K562 (cell line): ENCODE measurements at regions not wholly inside any gene's neighbourhood (a gene's known extent, or its start where the extent isn't known, plus 50 kb on each side); places are given as distances from the start of the nearest gene placed in this dataset.

Experiments
- ATAC-seq: fragments of 200-7000 bp; cut with Tn5 transposase; 3 replicates; pipeline ENCODE4 v1.9.1; 2020; ENCODE audit warnings: moderate library complexity
- BruUV-seq: library from RNA; stranded (reverse); fragments of 400-500 nt; replicated peaks from 2 replicates; lab custom pipeline; 2021; lab: Mats Ljungman, UMichigan
- CTCF ChIA-PET: fragments of 300-600 bp; formaldehyde crosslinking; extraction: SDS; loops from one replicate; lab custom pipeline; 2021; ENCODE audit warnings: low intra/inter-chr PET ratio; lab: Yijun Ruan, JAX
- POLR2A ChIA-PET: fragments of 300-600, 350-650 bp; sonication (Branson Sonifier 250); formaldehyde crosslinking; extraction: SDS; loops from one replicate; lab custom pipeline; 2021; ENCODE audit warnings: antibody characterized with exemption, inconsistent platforms; lab: Yijun Ruan, JAX
- DNase-seq, 4 experiments: peaks; one replicate each; pipeline versions ENCODE4 v3.0.0 to v3.0.0-alpha.2; 2011 to 2018; ENCODE audit warnings: low spot score in 3 of 4, mixed read lengths in 3 of 4; ENCODE audit errors: extremely low read depth in 1 of 4
- FAIRE-seq: peaks from 2 replicates; lab custom pipeline; 2011; peaks lifted over from hg19 to GRCh38; lab: Jason Lieb, UNC
- H2AFZ ChIP-seq: 2 replicates; pipeline ENCODE4 v1.6.0; 2011; ENCODE audit warnings: low read depth, low read length, control low read depth, inconsistent platforms
- H3K27ac ChIP-seq: fragments of 200-600 bp; 3 replicates; pipeline ENCODE4 v1.8.0; 2011; ENCODE audit warnings: low read depth, mild to moderate bottlenecking, control low read depth, inconsistent platforms, low read length, moderate library complexity, mixed read lengths; ENCODE audit errors: extremely low read depth
- H3K27me3 ChIP-seq, 2 experiments: fragments of 300-600 bp in 1 of 2; 2 replicates in 1 of 2; 3 replicates in 1 of 2; pipeline versions ENCODE4 v1.6.0 to v1.8.0; 2011; ENCODE audit warnings: inconsistent platforms in 2 of 2, low read length in 2 of 2, mild to moderate bottlenecking in 1 of 2, mixed read lengths in 1 of 2, moderate library complexity in 1 of 2; ENCODE audit not compliant: control insufficient read depth in 2 of 2, insufficient read depth in 2 of 2
- H3K36me3 ChIP-seq: fragments of 300-600 bp; 3 replicates; pipeline ENCODE4 v1.8.0; 2011; ENCODE audit warnings: mild to moderate bottlenecking, low read length, inconsistent platforms; ENCODE audit not compliant: control insufficient read depth, insufficient read depth
- H3K4me1 ChIP-seq, 2 experiments: fragments of 200-600 bp in 1 of 2; replicated peaks in 1 of 2; 2 replicates in 1 of 2; 3 replicates in 1 of 2; pipeline versions ENCODE4 v1.5.1 to v1.8.0; 2011; ENCODE audit warnings: inconsistent platforms in 2 of 2, low read length in 2 of 2, mild to moderate bottlenecking in 1 of 2, mixed read lengths in 1 of 2, moderate library complexity in 1 of 2; ENCODE audit not compliant: control insufficient read depth in 2 of 2, insufficient read depth in 2 of 2
- H3K4me2 ChIP-seq: 2 replicates; pipeline ENCODE4 v1.6.1; 2011; ENCODE audit warnings: low read length, control low read depth, inconsistent platforms, mixed read lengths; ENCODE audit not compliant: insufficient read depth
- H3K4me3 ChIP-seq: fragments of 200-600 bp; sonication (generic), shearing (Covaris generic); 2 replicates; pipeline ENCODE4 v1.5.1; 2016; ENCODE audit warnings: control low read depth, inconsistent platforms
- H3K79me2 ChIP-seq: fragments of 200-600 bp; 3 replicates; pipeline ENCODE4 v1.8.0; 2011; ENCODE audit warnings: low read length, inconsistent platforms; ENCODE audit not compliant: control insufficient read depth, insufficient read depth
- H3K9ac ChIP-seq, 2 experiments: 2 replicates each; pipeline versions ENCODE4 v1.6.0 to v1.6.1; 2011; ENCODE audit warnings: low read depth in 2 of 2, low read length in 2 of 2, control low read depth in 1 of 2, inconsistent platforms in 1 of 2, mild to moderate bottlenecking in 1 of 2, mixed read lengths in 1 of 2; ENCODE audit not compliant: insufficient read depth in 1 of 2
- H3K9me1 ChIP-seq: one replicate; pipeline ENCODE4 v1.6.0; 2011; ENCODE audit warnings: inconsistent platforms, mild to moderate bottlenecking, low read length, moderate library complexity; ENCODE audit not compliant: control insufficient read depth, insufficient read depth
- H3K9me3 ChIP-seq: replicated peaks from 2 replicates; pipeline ENCODE4 v1.5.1; 2011; ENCODE audit warnings: low read depth, low read length, inconsistent platforms; ENCODE audit not compliant: control insufficient read depth, insufficient read depth
- H4K20me1 ChIP-seq: replicated peaks from 2 replicates; pipeline ENCODE4 v1.6.1; 2011; ENCODE audit warnings: low read length, inconsistent platforms, mixed read lengths; ENCODE audit not compliant: control insufficient read depth, insufficient read depth
- BMI1 ChIP-seq: fragments of 150-350 bp; IDR thresholded peaks from 2 replicates; pipeline ENCODE4 v1.6.1; 2014; ENCODE audit warnings: low read length
- CAMTA2 ChIP-seq: fragments of 250-450 bp; sonication (Bioruptor Pico); conservative IDR thresholded peaks from 2 replicates; pipeline ENCODE4 v1.5.1; 2022
- CTBP1 ChIP-seq: fragments of 450-650 bp; IDR thresholded peaks from 2 replicates; pipeline ENCODE4 v1.6.1; 2016; ENCODE audit warnings: borderline replicate concordance
- FOXA1 ChIP-seq: fragments of 450-650 bp; IDR thresholded peaks from 2 replicates; pipeline ENCODE4 v1.6.1; 2016; ENCODE audit warnings: mild to moderate bottlenecking, borderline replicate concordance
- HNRNPL ChIP-seq: fragments of 200-400 bp; formaldehyde crosslinking; IDR thresholded peaks from 2 replicates; pipeline ENCODE4 v1.6.1; 2017; ENCODE audit warnings: low read depth, mild to moderate bottlenecking, low read length
- MEF2D ChIP-seq: conservative IDR thresholded peaks from 2 replicates; pipeline ENCODE4 v1.6.1; 2016; ENCODE audit warnings: low read depth, missing genetic modification characterization, missing compliant biosample characterization
- MXI1 ChIP-seq: IDR thresholded peaks from 2 replicates; pipeline ENCODE4 v1.6.1; 2011; ENCODE audit warnings: low read depth, mild to moderate bottlenecking, improper control_type of control experiment, low read length
- MYC ChIP-seq, 2 experiments: fragments of 250-450 bp in 1 of 2; sonication (Bioruptor Pico) in 1 of 2; IDR thresholded peaks; 2 replicates each; pipeline versions ENCODE4 v1.5.1 to v1.6.1; 2012 to 2021; ENCODE audit warnings: low read depth in 2 of 2, borderline replicate concordance in 1 of 2, improper control_type of control experiment in 1 of 2, low read length in 1 of 2, mild to moderate bottlenecking in 1 of 2, moderate library complexity in 1 of 2
- PCBP1 ChIP-seq: fragments of 200-400 bp; formaldehyde crosslinking; IDR thresholded peaks from 2 replicates; pipeline ENCODE4 v1.6.1; 2018; ENCODE audit warnings: mild to moderate bottlenecking, low read depth, low read length; ENCODE audit not compliant: poor library complexity, severe bottlenecking
- RFX7 ChIP-seq: fragments of 250-450 bp; sonication (Bioruptor Pico); IDR thresholded peaks from 2 replicates; pipeline ENCODE4 v1.5.1; 2021; ENCODE audit warnings: mild to moderate bottlenecking
- SP2 ChIP-seq: IDR thresholded peaks from 2 replicates; pipeline ENCODE4 v1.6.1; 2011; ENCODE audit warnings: mild to moderate bottlenecking, low read depth, low read length, moderate library complexity; ENCODE audit not compliant: poor library complexity, severe bottlenecking; ENCODE audit errors: extremely low read depth
- STAG1 ChIP-seq: sonication (generic); formaldehyde crosslinking; IDR thresholded peaks from 2 replicates; pipeline ENCODE4 v1.5.0; 2020; ENCODE audit warnings: missing genetic modification reagents, borderline replicate concordance
- ZNF507 ChIP-seq: conservative IDR thresholded peaks from 2 replicates; pipeline ENCODE4 v1.6.1; 2017; ENCODE audit warnings: missing genetic modification characterization, missing compliant biosample characterization
- WGBS: fragments of 100-300 bp; shearing (Covaris generic); methylation state at CpG from one replicate; pipeline ENCODE4 v1.1.6; 2016; ENCODE audit warnings: low coverage, mixed read lengths; ENCODE audit not compliant: insufficient coverage; ENCODE audit errors: missing lambda C conversion rate; 5-methylcytosine and 5-hydroxymethylcytosine counted together
- in situ Hi-C: fragments of 300-500 bp; cut with MboI; formaldehyde crosslinking; loops from 4 replicates; pipeline ENCODE4 v1.15.0; 2018; ENCODE audit warnings: inconsistent platforms, mixed read lengths
- intact Hi-C: fragments of 100-400 bp; cut with micrococcal nuclease; formaldehyde crosslinking; loops from 2 replicates; pipeline ENCODE4 v1.14.2; 2022
- TF ChIP-seq, protein P1 (sequence below): fragments of 250-450 bp; sonication (Bioruptor Pico); IDR thresholded peaks from 2 replicates; pipeline ENCODE4 v1.4.0; 2020
- TF ChIP-seq, protein P2 (sequence below): sonication (generic); formaldehyde crosslinking; IDR thresholded peaks from 2 replicates; pipeline ENCODE4 v1.8.0; 2022; ENCODE audit warnings: mild to moderate bottlenecking, missing genetic modification reagents
- TF ChIP-seq, protein P3 (sequence below): sonication (generic); formaldehyde crosslinking; IDR thresholded peaks from 2 replicates; pipeline ENCODE4 v1.8.0; 2022; ENCODE audit warnings: mild to moderate bottlenecking, low read depth, missing genetic modification reagents
- TF ChIP-seq, protein P4 (sequence below): IDR thresholded peaks from 2 replicates; pipeline ENCODE4 v1.6.1; 2011; ENCODE audit warnings: borderline replicate concordance, low read depth, mild to moderate bottlenecking, moderate library complexity, low read length; ENCODE audit not compliant: insufficient read depth, poor library complexity, severe bottlenecking

DNA sequence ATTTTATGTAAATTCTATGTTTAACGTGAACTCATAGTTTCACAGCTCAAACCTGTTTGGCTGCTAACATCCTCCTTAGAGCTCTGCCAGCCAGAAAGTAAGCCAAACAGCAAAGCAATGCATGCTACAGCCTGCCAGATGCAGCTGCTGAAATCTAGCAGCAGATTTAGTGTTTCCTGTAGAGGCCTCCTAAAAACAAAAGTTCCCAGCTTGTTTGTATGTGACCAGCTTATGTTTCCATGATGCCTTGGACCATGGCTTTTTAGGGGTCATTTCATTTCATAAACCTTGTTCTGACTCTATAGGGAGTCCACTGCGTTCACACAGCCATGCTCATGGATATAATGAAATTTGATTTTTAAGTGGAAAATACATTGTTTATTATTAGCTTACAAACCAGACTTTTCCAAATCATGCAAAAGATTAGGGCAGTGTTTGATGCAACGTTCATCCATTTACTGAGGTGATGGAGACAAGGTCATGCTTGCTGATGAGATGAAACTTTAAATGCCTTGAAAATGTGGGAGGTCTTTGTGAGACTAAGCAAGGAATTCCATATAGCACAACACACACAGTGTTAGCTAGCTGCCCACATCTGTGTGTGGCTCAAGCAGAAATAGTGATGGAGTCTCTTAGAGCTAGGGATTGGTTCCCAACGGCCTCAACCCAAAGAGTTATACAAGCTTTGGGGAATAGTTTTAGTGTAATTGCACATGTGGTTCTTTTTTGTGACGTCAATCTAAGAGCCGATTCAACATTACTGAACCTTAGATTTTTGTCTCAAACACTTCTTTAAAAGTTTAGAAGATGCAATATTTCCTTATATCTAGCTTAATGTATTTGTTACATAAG, 157.5 kb upstream of the LRIG3 start (continued):
- TF ChIP-seq, protein P1, sequence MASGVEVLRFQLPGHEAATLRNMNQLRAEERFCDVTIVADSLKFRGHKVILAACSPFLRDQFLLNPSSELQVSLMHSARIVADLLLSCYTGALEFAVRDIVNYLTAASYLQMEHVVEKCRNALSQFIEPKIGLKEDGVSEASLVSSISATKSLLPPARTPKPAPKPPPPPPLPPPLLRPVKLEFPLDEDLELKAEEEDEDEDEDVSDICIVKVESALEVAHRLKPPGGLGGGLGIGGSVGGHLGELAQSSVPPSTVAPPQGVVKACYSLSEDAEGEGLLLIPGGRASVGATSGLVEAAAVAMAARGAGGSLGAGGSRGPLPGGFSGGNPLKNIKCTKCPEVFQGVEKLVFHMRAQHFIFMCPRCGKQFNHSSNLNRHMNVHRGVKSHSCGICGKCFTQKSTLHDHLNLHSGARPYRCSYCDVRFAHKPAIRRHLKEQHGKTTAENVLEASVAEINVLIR (CRISPR knock-in tag), result no peak
- TF ChIP-seq MEF2D (tag) (no peak), CAMTA2 (CRISPR knock-in tag) (no peak), MXI1 (no peak), FOXA1 (no peak), HNRNPL (no peak), CTBP1 (no peak), SP2 (no peak), RFX7 (CRISPR knock-in tag) (no peak)
- TF ChIP-seq, protein P2, sequence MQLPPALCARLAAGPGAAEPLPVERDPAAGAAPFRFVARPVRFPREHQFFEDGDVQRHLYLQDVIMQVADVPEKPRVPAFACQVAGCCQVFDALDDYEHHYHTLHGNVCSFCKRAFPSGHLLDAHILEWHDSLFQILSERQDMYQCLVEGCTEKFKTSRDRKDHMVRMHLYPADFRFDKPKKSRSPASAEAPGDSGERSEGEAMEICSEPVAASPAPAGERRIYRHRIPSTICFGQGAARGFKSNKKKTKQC (CRISPR knock-in tag), result no peak
- TF ChIP-seq, all 486 proteins: peak for 0

DNA sequence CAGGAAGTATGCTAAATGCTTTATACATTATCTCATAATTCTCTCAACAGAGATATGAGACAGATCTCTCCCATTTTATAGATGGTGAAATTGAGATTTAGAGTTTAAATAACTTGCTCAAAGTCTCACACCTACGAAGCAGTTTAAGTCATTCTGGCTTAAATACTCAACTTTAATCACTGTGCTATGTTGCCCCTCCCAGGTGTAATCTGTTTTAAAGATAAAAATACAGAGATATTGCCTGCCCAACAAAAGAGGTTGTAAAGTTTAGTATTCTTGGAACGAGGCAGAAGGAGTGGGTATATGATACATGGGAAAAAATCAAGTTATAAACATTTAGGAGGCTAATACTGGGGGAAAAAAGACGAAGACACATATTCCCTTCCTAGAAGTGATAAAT, 156.8 kb upstream of the LRIG3 start:
- no peaks in the 10 kb centered on the region for H3K79me2 ChIP-seq
- FAIRE-seq (no peak), DNase-seq (no peak), ATAC-seq (no peak)
- no peaks in the 10 kb centered on the region for H3K27me3 ChIP-seq
- H3K9ac ChIP-seq, result no peak overlapping the region
- H3K9me1 ChIP-seq, result no peaks in the 10 kb centered on the region
- in situ Hi-C loops, result no loop called here
- no peaks in the 10 kb centered on the region for H3K4me1 ChIP-seq
- WGBS, result 0% methylated on average over 3 of the region's 3 CpGs
- no peaks in the 10 kb centered on the region for H3K36me3 ChIP-seq
- intact Hi-C loops, result no loop called here
- H3K4me2 ChIP-seq, result no peak overlapping the region
- H3K9me3 ChIP-seq, result no peaks in the 10 kb centered on the region
- BruUV-seq, result no TSS peak
- CTCF ChIA-PET, result no interaction called here
- POLR2A ChIA-PET, result no interaction called here
- no peak overlapping the region for H3K4me3 ChIP-seq
- no peak overlapping the region for H3K27ac ChIP-seq
- no peaks in the 10 kb centered on the region for H4K20me1 ChIP-seq
- H2AFZ ChIP-seq, result no peak overlapping the region
- TF ChIP-seq, protein P3, sequence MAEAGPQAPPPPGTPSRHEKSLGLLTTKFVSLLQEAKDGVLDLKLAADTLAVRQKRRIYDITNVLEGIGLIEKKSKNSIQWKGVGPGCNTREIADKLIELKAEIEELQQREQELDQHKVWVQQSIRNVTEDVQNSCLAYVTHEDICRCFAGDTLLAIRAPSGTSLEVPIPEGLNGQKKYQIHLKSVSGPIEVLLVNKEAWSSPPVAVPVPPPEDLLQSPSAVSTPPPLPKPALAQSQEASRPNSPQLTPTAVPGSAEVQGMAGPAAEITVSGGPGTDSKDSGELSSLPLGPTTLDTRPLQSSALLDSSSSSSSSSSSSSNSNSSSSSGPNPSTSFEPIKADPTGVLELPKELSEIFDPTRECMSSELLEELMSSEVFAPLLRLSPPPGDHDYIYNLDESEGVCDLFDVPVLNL (CRISPR knock-in tag), result no peak
- TF ChIP-seq MYC (IDR thresholded peaks at IDR 0.05; ENCODE audit: low read depth, low read length), result no peak
- TF ChIP-seq MYC (CRISPR knock-in tag; IDR thresholded peaks at IDR 0.05; ENCODE audit: borderline replicate concordance, low read depth), result no peak
- TF ChIP-seq PCBP1, result no peak
- no peak for TF ChIP-seq BMI1
- TF ChIP-seq, protein P4, sequence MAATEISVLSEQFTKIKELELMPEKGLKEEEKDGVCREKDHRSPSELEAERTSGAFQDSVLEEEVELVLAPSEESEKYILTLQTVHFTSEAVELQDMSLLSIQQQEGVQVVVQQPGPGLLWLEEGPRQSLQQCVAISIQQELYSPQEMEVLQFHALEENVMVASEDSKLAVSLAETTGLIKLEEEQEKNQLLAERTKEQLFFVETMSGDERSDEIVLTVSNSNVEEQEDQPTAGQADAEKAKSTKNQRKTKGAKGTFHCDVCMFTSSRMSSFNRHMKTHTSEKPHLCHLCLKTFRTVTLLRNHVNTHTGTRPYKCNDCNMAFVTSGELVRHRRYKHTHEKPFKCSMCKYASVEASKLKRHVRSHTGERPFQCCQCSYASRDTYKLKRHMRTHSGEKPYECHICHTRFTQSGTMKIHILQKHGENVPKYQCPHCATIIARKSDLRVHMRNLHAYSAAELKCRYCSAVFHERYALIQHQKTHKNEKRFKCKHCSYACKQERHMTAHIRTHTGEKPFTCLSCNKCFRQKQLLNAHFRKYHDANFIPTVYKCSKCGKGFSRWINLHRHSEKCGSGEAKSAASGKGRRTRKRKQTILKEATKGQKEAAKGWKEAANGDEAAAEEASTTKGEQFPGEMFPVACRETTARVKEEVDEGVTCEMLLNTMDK, result no peak
- TF ChIP-seq STAG1, result no peak
- no peak for TF ChIP-seq ZNF507 (tag)
